CD14-positive monocyte (primary cell): ENCODE measurements at regions not wholly inside any gene's neighbourhood (a gene's known extent, or its start where the extent isn't known, plus 50 kb on each side); places are given as distances from the start of the nearest gene placed in this dataset.

ENCODE experiments used
- DNase-seq, 3 donors: peaks; one replicate each; pipeline ENCODE4 v3.0.0-alpha.2; 2011 to 2022
- H2AFZ ChIP-seq: 2 replicates; pipeline ENCODE4 v1.6.0; 2012; ENCODE audit warnings: mild to moderate bottlenecking, low read depth, low read length, inconsistent platforms; ENCODE audit not compliant: insufficient read depth, poor library complexity, severe bottlenecking
- H3K27ac ChIP-seq, 2 donors: 1 replicate in 1 of 2; 2 replicates in 1 of 2; pipeline ENCODE4 v1.5.1; 2012 to 2013; ENCODE audit warnings: low read length in 2 of 2, control low read depth in 1 of 2, inconsistent platforms in 1 of 2, low read depth in 1 of 2, mild to moderate bottlenecking in 1 of 2
- H3K27me3 ChIP-seq, 2 donors: one replicate each; pipeline versions ENCODE4 v1.6.0 to v1.6.1; 2011 to 2013; ENCODE audit warnings: low read length in 2 of 2; ENCODE audit not compliant: control insufficient read depth in 2 of 2, insufficient read depth in 2 of 2
- H3K36me3 ChIP-seq, 2 donors: replicated peaks in 1 of 2; 1 replicate in 1 of 2; 2 replicates in 1 of 2; pipeline versions ENCODE4 v1.5.1 to v1.6.1; 2012 to 2013; ENCODE audit warnings: low read length in 2 of 2, control low read depth in 1 of 2, inconsistent platforms in 1 of 2, mild to moderate bottlenecking in 1 of 2; ENCODE audit not compliant: insufficient read depth in 2 of 2, control insufficient read depth in 1 of 2
- H3K4me1 ChIP-seq, 2 donors: 1 replicate in 1 of 2; 2 replicates in 1 of 2; pipeline versions ENCODE4 v1.5.1 to v1.6.1; 2012 to 2013; ENCODE audit warnings: low read length in 2 of 2, control low read depth in 1 of 2, inconsistent platforms in 1 of 2, mild to moderate bottlenecking in 1 of 2, moderate library complexity in 1 of 2; ENCODE audit not compliant: insufficient read depth in 2 of 2, control insufficient read depth in 1 of 2
- H3K4me2 ChIP-seq: replicated peaks from 2 replicates; pipeline ENCODE3; 2012; ENCODE audit warnings: low read length, moderate library complexity, mild to moderate bottlenecking; ENCODE audit not compliant: poor library complexity, severe bottlenecking; ENCODE audit errors: extremely low read depth
- H3K4me3 ChIP-seq, 3 experiments: fragments of 200-600 bp in 1 of 3; sonication (generic) in 1 of 3; replicated peaks in 1 of 3; 1 replicate in 2 of 3; 2 replicates in 1 of 3; pipeline ENCODE4 v1.5.1; 2011 to 2013; ENCODE audit warnings: low read length in 3 of 3, mild to moderate bottlenecking in 3 of 3, control low read depth in 2 of 3, low read depth in 2 of 3, inconsistent platforms in 1 of 3, moderate library complexity in 1 of 3
- H3K79me2 ChIP-seq: 2 replicates; pipeline ENCODE4 v1.6.0; 2012; ENCODE audit warnings: mild to moderate bottlenecking, control low read depth, inconsistent platforms, low read length, moderate library complexity; ENCODE audit not compliant: insufficient read depth
- H3K9ac ChIP-seq: 2 replicates; pipeline ENCODE4 v1.6.0; 2017; ENCODE audit warnings: low read length, mild to moderate bottlenecking; ENCODE audit not compliant: insufficient read depth, poor library complexity, severe bottlenecking
- H3K9me3 ChIP-seq, 2 donors: replicated peaks in 1 of 2; 1 replicate in 1 of 2; 2 replicates in 1 of 2; pipeline versions ENCODE4 v1.5.1 to v1.6.1; 2012 to 2013; ENCODE audit warnings: low read length in 2 of 2, control low read depth in 1 of 2; ENCODE audit not compliant: control insufficient read depth in 1 of 2, insufficient read depth in 1 of 2
- H4K20me1 ChIP-seq: 2 replicates; pipeline ENCODE4 v1.6.0; 2012; ENCODE audit warnings: mild to moderate bottlenecking, low read length, control low read depth, moderate library complexity; ENCODE audit not compliant: insufficient read depth
- H3K27ac Mint-ChIP-seq, 7 donors: one replicate each; pipeline ENCODE4 v1.8.0; 2020; ENCODE audit warnings: mild to moderate bottlenecking in 7 of 7, mixed read lengths in 7 of 7, moderate library complexity in 6 of 7, inconsistent platforms in 2 of 7
- H3K27me3 Mint-ChIP-seq, 3 donors: one replicate each; pipeline ENCODE4 v1.8.0; 2021 to 2022; ENCODE audit warnings: low read depth in 3 of 3, mild to moderate bottlenecking in 3 of 3, mixed read lengths in 3 of 3, moderate library complexity in 3 of 3, inconsistent platforms in 1 of 3
- H3K36me3 Mint-ChIP-seq, 2 donors: one replicate each; pipeline ENCODE4 v1.8.0; 2020; ENCODE audit warnings: mixed read lengths in 2 of 2, inconsistent platforms in 1 of 2, mild to moderate bottlenecking in 1 of 2
- H3K4me1 Mint-ChIP-seq: one replicate; pipeline ENCODE4 v1.8.0; 2020; ENCODE audit warnings: mild to moderate bottlenecking, mixed read lengths
- H3K4me3 Mint-ChIP-seq, 2 donors: one replicate each; pipeline ENCODE4 v1.8.0; 2020; ENCODE audit warnings: mild to moderate bottlenecking in 2 of 2, mixed read lengths in 2 of 2, moderate library complexity in 1 of 2
- H3K9me3 Mint-ChIP-seq, 7 donors: one replicate each; pipeline ENCODE4 v1.8.0; 2020 to 2022; ENCODE audit warnings: mixed read lengths in 7 of 7, mild to moderate bottlenecking in 6 of 7, moderate library complexity in 6 of 7, inconsistent platforms in 2 of 7
- WGBS: methylation state at CpG from one replicate; pipeline ENCODE4 v1.1.5; 2013; ENCODE audit warnings: missing lambda C conversion rate; ENCODE audit not compliant: insufficient coverage; 5-methylcytosine and 5-hydroxymethylcytosine counted together
- intact Hi-C, 2 donors: fragments of 100-400 bp; cut with micrococcal nuclease; formaldehyde crosslinking; loops; one replicate each; pipeline versions ENCODE4 v1.15.0 to v1.15.1; 2023
- TF ChIP-seq, protein P1 (sequence below): fragments of 200-600 bp; IDR thresholded peaks from one replicate; pipeline ENCODE4 v1.8.0; 2022; ENCODE audit warnings: antibody characterized with exemption, mild to moderate bottlenecking

DNA sequence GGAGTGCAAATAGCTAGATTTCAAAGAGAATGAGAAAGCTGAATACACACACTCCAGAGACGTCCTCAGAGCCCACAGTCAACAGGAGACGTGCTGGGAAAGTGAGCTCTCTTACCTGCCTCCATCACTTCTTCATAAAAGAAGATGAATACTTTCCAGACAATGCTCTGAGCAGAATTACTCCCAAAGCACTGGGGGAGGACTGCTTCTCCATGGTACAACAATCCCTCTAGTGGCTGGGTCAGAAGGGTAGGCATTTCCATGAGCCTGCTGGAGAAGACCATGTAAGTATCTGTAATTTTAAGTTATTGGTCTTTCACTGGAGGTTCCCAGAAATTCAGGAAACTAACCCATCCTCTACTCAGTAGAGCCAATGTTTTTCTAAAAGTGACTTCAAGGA is 190.3 kb downstream of the RBM43 start:
- Histone ChIP-seq H3K36me3 (no peaks in the 10 kb centered on the region), H3K4me3 (no peak overlapping the region), H3K27me3 (no peaks in the 10 kb centered on the region), H3K4me2 (no peak overlapping the region), H3K4me1 (no peaks in the 10 kb centered on the region), H3K9ac (no peak overlapping the region), H4K20me1 (no peaks in the 10 kb centered on the region), H3K9me3 (no peaks in the 10 kb centered on the region), H3K27ac (no peak overlapping the region), H2AFZ (no peak overlapping the region), H3K79me2 (no peaks in the 10 kb centered on the region)
- H3K27me3 Mint-ChIP-seq: peaks cover 0 to 10% (median 4%) of the 10 kb centered on the region in 3 donors
- intact Hi-C loops: no loop called here
- 63% methylated on average over 1 of the region's 2 CpGs for WGBS
- peaks cover 0 to 8% (median 5%) of the 10 kb centered on the region in 7 donors for H3K9me3 Mint-ChIP-seq
- no peak overlapping the region for H3K27ac Mint-ChIP-seq
- no peaks in the 10 kb centered on the region for H3K36me3 Mint-ChIP-seq
- H3K4me1 Mint-ChIP-seq: no peaks in the 10 kb centered on the region
- no peak overlapping the region for H3K4me3 Mint-ChIP-seq
- TF ChIP-seq, protein P1, sequence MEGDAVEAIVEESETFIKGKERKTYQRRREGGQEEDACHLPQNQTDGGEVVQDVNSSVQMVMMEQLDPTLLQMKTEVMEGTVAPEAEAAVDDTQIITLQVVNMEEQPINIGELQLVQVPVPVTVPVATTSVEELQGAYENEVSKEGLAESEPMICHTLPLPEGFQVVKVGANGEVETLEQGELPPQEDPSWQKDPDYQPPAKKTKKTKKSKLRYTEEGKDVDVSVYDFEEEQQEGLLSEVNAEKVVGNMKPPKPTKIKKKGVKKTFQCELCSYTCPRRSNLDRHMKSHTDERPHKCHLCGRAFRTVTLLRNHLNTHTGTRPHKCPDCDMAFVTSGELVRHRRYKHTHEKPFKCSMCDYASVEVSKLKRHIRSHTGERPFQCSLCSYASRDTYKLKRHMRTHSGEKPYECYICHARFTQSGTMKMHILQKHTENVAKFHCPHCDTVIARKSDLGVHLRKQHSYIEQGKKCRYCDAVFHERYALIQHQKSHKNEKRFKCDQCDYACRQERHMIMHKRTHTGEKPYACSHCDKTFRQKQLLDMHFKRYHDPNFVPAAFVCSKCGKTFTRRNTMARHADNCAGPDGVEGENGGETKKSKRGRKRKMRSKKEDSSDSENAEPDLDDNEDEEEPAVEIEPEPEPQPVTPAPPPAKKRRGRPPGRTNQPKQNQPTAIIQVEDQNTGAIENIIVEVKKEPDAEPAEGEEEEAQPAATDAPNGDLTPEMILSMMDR: no peak
- no peak for DNase-seq

GRCh38 chr2:151070253-151070652 is 191.4 kb downstream of the RBM43 start:
- Histone ChIP-seq H3K27me3 (no peaks in the 10 kb centered on the region), H3K9ac (no peak overlapping the region), H4K20me1 (no peaks in the 10 kb centered on the region), H2AFZ (no peak overlapping the region), H3K9me3 (no peaks in the 10 kb centered on the region), H3K27ac (no peak overlapping the region), H3K4me1 (no peaks in the 10 kb centered on the region), H3K4me2 (no peak overlapping the region), H3K36me3 (no peaks in the 10 kb centered on the region), H3K79me2 (no peaks in the 10 kb centered on the region), H3K4me3 (no peak overlapping the region)
- WGBS: no CpG with 5 or more reads among the region's 1 CpG
- Mint-ChIP-seq H3K27me3 (peaks cover 0 to 10% (median 4%) of the 10 kb centered on the region in 3 donors), H3K4me1 (no peaks in the 10 kb centered on the region), H3K36me3 (no peaks in the 10 kb centered on the region), H3K27ac (no peak overlapping the region), H3K4me3 (no peak overlapping the region), H3K9me3 (peaks cover 0 to 8% (median 3%) of the 10 kb centered on the region in 7 donors)
- TF ChIP-seq, protein P1: no peak
- no peak for DNase-seq
- intact Hi-C loops: no loop called here
